ENCODE measurements at regions not wholly inside any gene's neighbourhood (a gene's known extent, or its start where the extent isn't known, plus 50 kb on each side); places are given as distances from the start of the nearest gene placed in this dataset.

GRCh38 chr7:341841-342638 lies 52.1 kb downstream of the FOXL3 start:
- TF ChIP-seq GATA2 (IDR thresholded peaks at IDR 0.05; ENCODE audit: low read depth, low read length) (no peak), GATA3 (IDR thresholded peaks at IDR 0.05; ENCODE audit: low read depth, low read length) (no peak)
